Stimulated activated CD4-positive, alpha-beta T cell treated with anti-CD3 and anti-CD28 coated beads, Interleukin-4, amount 100 ng/mL, for 4 hours (primary cell): ENCODE measurements at regions not wholly inside any gene's neighbourhood (a gene's known extent, or its start where the extent isn't known, plus 50 kb on each side); places are given as distances from the start of the nearest gene placed in this dataset.

Experiments
- DNase-seq, 2 experiments: peaks; one replicate each; pipeline ENCODE4 v3.0.0-alpha.2; 2020

DNA sequence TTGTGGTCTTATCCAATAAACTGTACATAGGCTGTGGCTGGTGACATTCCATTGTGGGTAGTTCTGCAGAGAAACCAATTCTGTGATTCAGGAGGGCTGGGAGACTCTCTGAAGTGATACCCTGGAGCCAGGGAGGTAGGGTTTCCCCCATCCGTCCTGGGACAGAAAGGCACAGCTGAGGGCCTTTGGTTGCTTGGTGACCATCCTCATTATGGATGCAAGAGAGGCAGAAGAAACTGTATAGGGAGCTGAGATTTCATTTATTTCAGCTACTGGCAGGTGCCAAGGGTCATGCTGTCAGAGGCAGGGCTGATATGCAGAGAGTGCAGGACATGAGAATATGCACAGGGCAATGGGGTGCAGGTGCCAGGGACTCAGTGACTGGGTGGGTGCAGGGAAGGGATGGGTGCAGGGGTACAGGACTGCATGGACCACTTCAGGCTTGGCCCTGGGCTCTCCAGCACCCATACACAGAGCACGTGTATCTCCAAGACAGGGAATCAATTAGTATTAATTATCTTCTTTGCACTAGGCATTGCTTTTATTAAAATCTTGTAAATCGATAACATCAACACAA, 236.5 kb downstream of the ICE1 start:
- no peak for DNase-seq

DNA sequence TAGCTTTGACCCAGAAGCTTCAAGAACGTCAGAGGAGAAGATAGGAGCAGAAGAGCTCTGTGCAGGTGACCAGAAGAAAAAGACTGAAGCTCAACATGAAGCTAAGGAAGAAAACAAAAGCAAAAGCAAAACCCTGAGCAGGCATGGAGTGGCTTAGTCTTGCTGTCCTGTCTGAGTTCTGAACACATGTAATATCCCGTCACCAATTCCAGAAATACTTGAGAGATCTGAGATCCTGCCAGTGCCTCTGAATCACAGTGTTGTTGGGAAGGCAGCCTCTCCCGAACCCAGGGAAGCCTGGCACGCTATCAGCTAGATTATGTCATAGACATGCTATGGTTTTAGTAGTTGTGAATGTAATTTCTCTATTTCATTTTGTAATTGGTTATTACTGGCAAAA, 235.7 kb downstream of the ICE1 start:
- DNase-seq = no peak

DNA sequence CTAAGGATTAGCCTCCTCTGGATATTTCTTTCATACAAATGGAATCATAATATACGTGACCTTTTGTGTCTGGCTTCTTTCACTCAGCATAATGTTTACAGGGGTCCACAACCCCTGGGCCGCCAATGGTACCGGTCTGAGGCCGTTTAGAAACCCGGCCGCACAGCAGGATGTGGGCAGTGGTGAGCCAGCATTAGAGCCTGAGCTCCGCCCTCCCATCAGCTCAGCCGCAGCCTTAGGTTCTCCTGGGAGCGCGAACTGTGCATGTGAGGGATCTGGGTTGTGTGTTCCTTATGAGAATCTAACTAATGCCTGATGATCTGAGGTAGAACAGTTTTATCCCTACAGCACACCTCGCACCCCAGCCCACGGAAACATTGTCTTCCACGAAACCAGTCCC, 229.7 kb downstream of the ICE1 start:
- DNase-seq = no peak

DNA sequence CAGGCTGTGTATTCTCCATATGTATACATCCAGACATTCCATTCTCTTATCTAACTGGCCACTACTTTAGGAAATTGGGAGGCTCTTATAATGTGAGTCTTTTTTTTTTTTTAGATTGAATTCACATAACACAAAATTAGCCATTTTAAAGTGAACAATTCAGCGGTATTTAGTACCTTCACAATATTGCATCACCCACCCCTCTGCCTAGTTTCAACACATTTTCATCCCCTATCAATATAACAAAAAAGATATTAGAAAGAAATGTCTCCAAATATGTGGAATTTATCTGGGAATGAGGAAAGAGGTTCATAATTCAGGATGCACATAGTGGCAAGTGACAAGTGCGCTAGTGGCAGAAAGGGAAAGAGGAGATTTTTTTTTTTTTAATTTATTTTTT, 228.5 kb downstream of the ICE1 start:
- DNase-seq = no peak

- no peak for DNase-seq
Observed at GRCh38 chr5:5650242-5650641, 227.8 kb downstream of the ICE1 start.

GRCh38 chr5:5649641-5650040, 227.2 kb downstream of the ICE1 start:
- no peak for DNase-seq

GRCh38 chr5:5648694-5649093, 226.2 kb downstream of the ICE1 start:
- DNase-seq = no peak

DNA sequence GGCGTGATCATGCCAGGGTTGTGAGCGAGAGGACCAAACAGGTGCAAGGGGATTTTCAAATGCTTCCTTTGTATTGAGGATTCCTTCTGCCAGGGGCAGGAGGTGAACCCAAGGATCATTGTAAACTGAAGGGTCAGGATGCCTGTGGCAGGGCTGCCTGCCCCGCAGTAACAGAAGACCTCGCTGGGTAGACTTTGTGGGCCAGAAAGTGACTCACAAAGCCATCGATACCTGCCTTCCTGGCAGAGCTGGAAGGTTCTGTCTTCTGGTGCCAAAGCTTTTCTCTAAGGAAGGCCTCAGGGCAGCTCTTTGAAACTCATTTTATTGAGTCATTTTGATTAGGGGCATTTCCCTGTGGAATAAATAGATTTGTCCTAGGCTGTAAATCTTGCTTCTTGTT, 223.4 kb downstream of the ICE1 start:
- no peak for DNase-seq

DNA sequence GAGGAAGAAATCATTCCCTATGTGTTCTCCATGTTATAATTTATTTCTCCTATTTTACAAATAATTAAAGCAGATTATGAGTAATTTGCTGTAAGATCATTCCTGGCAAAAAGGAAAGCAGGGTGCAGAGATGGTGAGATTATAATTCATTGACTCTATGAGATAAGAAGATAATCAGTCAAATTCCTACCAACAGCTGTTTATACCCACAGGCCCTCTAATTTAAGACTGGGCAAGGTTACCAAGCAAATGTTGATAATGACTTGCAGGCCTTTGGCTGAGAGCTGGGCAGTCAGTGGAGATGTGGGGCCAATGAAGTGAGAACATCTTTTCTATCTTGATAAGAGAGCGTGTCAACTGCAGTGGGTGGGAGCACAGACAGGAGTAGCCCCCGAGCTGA, 222.7 kb downstream of the ICE1 start:
- DNase-seq = no peak

DNA sequence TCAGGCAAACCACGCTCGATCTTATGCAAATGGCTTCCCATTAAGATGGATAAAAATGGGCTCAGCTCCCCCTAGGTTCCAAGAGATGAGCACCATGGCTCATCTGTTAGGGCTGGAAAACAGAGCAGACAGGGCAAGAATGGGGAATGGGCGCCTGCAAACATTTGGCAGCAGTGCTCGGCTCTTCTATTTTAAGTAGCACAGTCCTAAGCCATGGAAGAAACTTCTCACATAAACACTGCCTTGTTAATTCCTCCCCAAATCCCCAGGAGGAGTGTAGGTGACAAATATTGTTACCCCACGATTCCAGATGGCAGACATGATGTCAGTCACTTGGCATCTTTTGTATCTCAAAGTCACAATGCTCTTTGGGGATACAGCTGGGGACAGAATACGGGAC, 221.8 kb downstream of the ICE1 start:
- DNase-seq = no peak

DNA sequence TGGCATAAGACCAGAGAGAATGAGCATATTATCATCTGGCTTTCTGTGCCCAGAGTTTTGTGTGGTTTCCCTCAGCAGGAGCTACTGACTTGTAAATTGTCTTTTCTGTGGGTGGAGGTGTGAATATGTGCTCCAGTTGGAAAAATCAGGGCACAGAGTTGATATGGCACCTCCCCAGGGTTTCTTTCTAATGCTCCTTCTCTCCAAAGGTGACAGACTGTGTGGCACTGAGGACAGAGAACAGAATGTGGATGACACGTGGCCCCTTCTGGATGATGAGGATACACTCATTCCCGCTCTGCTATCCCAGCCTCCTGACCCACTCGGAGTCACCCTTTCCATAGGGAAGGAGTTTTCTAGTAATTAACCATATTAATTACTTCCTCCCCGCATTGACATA, 221.0 kb downstream of the ICE1 start:
- DNase-seq = no peak

DNA sequence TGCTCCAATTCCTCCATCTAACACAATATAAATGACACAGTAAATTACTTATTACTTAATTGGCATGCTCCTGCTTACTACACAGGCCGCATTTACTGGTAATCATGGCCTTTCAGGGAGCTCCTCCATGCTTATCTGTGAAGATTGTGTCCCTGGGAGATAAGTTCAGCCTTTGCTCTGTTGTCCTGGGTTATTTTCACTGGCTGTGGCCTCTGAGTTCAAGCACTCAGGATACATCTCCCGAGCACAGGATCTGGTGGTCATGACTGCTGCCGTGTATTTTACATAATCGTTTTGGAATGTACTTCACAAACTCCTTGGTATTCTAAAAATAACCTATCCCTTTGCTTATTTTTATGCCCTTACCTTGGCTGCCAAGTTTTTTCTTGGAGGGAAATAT, 215.7 kb downstream of the ICE1 start:
- DNase-seq = no peak

GRCh38 chr5:5637173-5637572, 214.7 kb downstream of the ICE1 start:
- DNase-seq = no peak

DNA sequence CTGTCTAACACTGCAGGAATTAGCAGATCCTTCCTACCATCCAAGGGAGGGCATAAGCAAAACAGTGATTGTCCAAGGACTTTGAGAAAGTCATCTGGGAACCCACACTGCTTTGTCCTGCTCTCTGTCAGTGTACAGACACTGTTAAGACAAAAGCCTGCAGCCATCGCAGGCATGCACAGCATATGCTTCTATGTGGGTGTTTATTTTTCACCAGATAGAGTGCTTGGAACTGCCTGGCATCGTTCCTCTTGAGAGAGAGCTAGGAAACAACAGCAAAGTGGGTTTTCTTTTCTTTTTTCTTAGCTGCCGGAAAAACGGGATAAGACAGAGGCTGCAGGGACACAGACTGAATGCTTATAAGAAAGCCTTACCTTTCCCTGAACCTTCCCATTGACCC, 212.3 kb downstream of the ICE1 start:
- no peak for DNase-seq

- no peak for DNase-seq
Observed at GRCh38 chr5:5633579-5633978, 211.1 kb downstream of the ICE1 start.

DNA sequence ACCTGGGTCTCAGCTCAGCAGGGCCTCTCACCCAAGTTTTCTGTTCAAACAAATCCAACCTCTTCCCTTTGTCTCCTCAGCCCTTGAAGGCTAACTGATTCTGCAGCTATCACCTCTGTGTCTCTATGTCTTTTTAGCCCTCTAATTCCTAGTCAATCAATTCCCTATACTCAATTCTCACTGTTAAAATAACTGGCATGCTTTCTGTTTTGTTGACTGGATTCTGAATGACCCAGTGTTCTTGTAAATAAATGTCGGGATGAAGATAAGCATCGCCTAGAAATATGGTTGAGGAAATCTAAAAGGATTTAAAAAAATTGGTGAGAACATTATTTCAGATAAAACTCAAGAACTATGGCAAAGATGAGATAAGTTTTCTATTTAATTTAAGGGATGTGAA, 210.2 kb downstream of the ICE1 start:
- DNase-seq = no peak

DNA sequence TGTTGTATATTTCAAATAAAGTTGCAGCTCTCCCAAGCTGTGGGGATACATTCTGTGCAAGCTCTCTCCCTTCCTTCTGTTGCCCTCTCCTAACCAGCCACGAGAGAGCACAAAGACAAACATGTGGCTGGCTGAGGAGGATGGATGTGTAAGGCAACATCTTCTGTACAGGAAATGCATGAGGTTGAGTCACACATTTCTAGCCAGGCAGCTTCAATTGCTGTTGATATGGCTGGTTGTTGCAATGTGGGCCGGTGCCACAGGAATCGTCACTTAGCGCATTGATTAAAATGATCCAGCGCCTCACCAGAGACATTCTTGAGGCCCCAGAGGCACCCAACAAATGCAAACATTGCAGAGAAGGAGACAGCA, 207.1 kb downstream of the ICE1 start:
- no peak for DNase-seq

DNA sequence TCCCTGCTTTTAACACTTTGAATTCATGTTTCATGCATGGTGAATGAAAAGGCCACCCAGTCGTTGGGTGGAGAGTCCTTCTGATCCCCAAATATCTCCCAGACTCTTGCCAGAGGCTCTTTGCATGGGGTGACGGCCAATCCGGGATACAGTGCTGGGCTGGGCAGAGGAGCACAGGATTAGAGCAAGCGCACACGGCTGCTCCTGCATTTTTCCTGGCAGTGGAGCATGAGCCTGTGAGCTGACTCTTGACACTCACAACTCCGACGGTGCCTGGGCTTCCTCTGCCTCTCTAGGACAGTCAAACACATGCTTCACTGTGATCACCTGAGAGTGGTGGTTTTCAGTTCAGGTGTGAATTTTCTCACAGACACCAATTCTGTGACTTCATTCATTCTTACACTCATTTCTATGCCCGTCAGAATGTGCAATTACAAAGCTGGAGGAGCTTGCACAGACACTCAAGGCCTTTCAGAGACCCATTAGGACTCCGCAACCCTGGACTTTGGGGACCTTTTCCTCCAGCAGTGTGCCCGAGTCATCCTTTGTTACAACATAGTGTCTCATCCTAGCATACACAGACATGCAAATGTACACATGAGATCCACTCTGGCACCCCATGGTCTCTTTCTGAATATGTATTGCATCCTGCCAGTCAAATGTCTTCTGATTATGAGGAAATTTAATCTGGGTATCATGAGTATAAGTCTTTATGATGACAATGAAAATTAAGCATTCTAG, 206.6 kb downstream of the ICE1 start:
- no peak for DNase-seq

GRCh38 chr5:5626412-5626811, 203.9 kb downstream of the ICE1 start:
- DNase-seq = no peak

GRCh38 chr5:5625491-5625890, 203.0 kb downstream of the ICE1 start:
- DNase-seq = no peak

- DNase-seq = no peak
Observed at GRCh38 chr5:5623397-5623796, 200.9 kb downstream of the ICE1 start.

GRCh38 chr5:5622806-5623205, 200.3 kb downstream of the ICE1 start:
- DNase-seq = no peak

DNA sequence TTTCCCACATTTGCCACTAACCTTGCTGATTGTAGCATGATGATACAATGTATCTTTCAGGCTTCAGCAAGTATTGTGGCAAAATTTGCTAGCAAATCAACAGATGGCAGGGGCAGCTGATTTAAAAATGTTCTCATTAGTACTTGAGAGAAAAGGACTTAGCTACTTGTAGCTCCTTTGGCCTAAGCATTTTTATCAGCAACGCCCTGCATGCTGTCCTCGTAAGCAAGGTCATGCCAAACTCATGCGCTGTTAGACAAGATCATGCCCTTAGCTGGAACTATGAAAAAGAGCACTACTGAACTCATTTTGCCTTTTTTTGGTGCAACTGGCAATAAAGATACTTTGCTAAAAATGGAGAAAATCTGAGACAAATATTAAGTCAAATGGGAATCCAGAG, 197.1 kb downstream of the ICE1 start:
- no peak for DNase-seq

GRCh38 chr5:5617024-5617423, 194.5 kb downstream of the ICE1 start:
- DNase-seq = no peak

- no peak for DNase-seq
Observed at GRCh38 chr5:5616247-5616895, 193.9 kb downstream of the ICE1 start.
